HEK293 (cell line): ENCODE measurements at regions not wholly inside any gene's neighbourhood (a gene's known extent, or its start where the extent isn't known, plus 50 kb on each side); places are given as distances from the start of the nearest gene placed in this dataset.
"Not testable (repeated sequence)": the region's sequence is repeated elsewhere in the genome, so short reads cannot be mapped to it uniquely, and the experiment has no call there.

Experiments used
- CTCF ChIP-seq: fragments of 450-650 bp; formaldehyde crosslinking; IDR thresholded peaks from 2 replicates; pipeline ENCODE4 v1.5.1; 2016; ENCODE audit warnings: missing biosample characterization, missing genetic modification characterization
- GLI4 ChIP-seq: fragments of 450-650 bp; formaldehyde crosslinking; IDR thresholded peaks from 2 replicates; pipeline ENCODE4 v1.5.1; 2016; ENCODE audit warnings: missing biosample characterization, missing genetic modification characterization
- MEIS1 ChIP-seq: sonication (generic); formaldehyde crosslinking; IDR thresholded peaks from 2 replicates; pipeline ENCODE4 v1.8.1; 2022; ENCODE audit warnings: missing genetic modification reagents, mild to moderate bottlenecking, borderline replicate concordance
- TCF7L2 ChIP-seq: IDR thresholded peaks from 2 replicates; pipeline ENCODE4 v1.6.1; 2011; ENCODE audit warnings: low read depth, mild to moderate bottlenecking, inconsistent platforms, low read length, moderate library complexity, borderline replicate concordance
- YY2 ChIP-seq: fragments of 450-650 bp; formaldehyde crosslinking; IDR thresholded peaks from 2 replicates; pipeline ENCODE4 v1.5.1; 2016; ENCODE audit warnings: missing biosample characterization, missing genetic modification characterization
- ZFP41 ChIP-seq: fragments of 450-650 bp; formaldehyde crosslinking; IDR thresholded peaks from 2 replicates; pipeline ENCODE4 v1.5.1; 2016; ENCODE audit warnings: missing biosample characterization, missing genetic modification characterization, borderline replicate concordance
- ZNF221 ChIP-seq: fragments of 450-650 bp; formaldehyde crosslinking; IDR thresholded peaks from 2 replicates; pipeline ENCODE4 v1.5.1; 2017; ENCODE audit warnings: missing biosample characterization, missing genetic modification characterization, borderline replicate concordance
- ZNF350 ChIP-seq: fragments of 450-650 bp; formaldehyde crosslinking; IDR thresholded peaks from 2 replicates; pipeline ENCODE4 v1.5.0; 2017; ENCODE audit warnings: missing biosample characterization, mild to moderate bottlenecking, missing genetic modification characterization
- ZNF549 ChIP-seq: fragments of 450-650 bp; IDR thresholded peaks from 2 replicates; pipeline ENCODE4 v1.5.1; 2018; ENCODE audit warnings: missing biosample characterization, missing genetic modification characterization, mild to moderate bottlenecking, inconsistent platforms, moderate library complexity

- not testable (repeated sequence) for TF ChIP-seq CTCF (tag by site-specific recombination); ZNF350 (tag by site-specific recombination); YY2 (tag by site-specific recombination); ZFP41; MEIS1; ZNF221 (tag by site-specific recombination); TCF7L2; GLI4; ZNF549 (tag by site-specific recombination)
These were observed 3698.6 kb upstream of the OR11H1 start for GRCh38 chr22:11829426-11829825.
